Lower leg skin (tissue), 4 donors: ENCODE measurements at regions not wholly inside any gene's neighbourhood (a gene's known extent, or its start where the extent isn't known, plus 50 kb on each side); places are given as distances from the start of the nearest gene placed in this dataset.

Experiments used
- DNase-seq, 2 donors: peaks; one replicate each; pipeline ENCODE4 v3.0.0-alpha.2; 2019; ENCODE audit warnings: low spot score in 2 of 2
- H3K4me3 ChIP-seq: fragments of 200-600 bp; sonication (generic); 2 replicates; pipeline ENCODE4 v1.5.1; 2017; ENCODE audit warnings: mild to moderate bottlenecking, low read depth; ENCODE audit not compliant: poor library complexity, severe bottlenecking
- CTCF ChIP-seq, 3 donors: fragments of 450-650 bp; IDR thresholded peaks; one replicate each; pipeline ENCODE4 v1.5.1; 2016; ENCODE audit warnings: antibody characterized with exemption in 3 of 3, mild to moderate bottlenecking in 3 of 3, moderate library complexity in 2 of 3
- POLR2A ChIP-seq, 2 donors: fragments of 450-650 bp; IDR thresholded peaks; one replicate each; pipeline ENCODE4 v1.6.1; 2016 to 2017; ENCODE audit warnings: antibody characterized with exemption in 2 of 2, mild to moderate bottlenecking in 1 of 2, moderate library complexity in 1 of 2
- WGBS, 2 donors: methylation state at CpG; one replicate each; pipeline ENCODE4 v1.1.5; 2018; 5-methylcytosine and 5-hydroxymethylcytosine counted together
- intact Hi-C: fragments of 100-400 bp; cut with DNase I; formaldehyde crosslinking; loops from one replicate; pipeline ENCODE4 v1.15.0; 2023; ENCODE audit warnings: low total_unique reads

- DNase-seq = no peak
- no peak for TF ChIP-seq CTCF (IDR thresholded peaks at IDR 0.05)
- TF ChIP-seq POLR2A (IDR thresholded peaks at IDR 0.05) = no peak
- WGBS, 2 donors = 95% methylated on average over 2 of the region's 2 CpGs
- no peak overlapping the region for H3K4me3 ChIP-seq
- intact Hi-C loops = no loop called here
These were observed 498.8 kb upstream of the TNC start for GRCh38 chr9:115616666-115617239.

GRCh38 chr9:115625251-115625650 is 507.3 kb upstream of the TNC start:
- intact Hi-C loops = no loop called here
- TF ChIP-seq POLR2A (IDR thresholded peaks at IDR 0.05) = no peak
- TF ChIP-seq CTCF (IDR thresholded peaks at IDR 0.05) = no peak
- H3K4me3 ChIP-seq = no peak overlapping the region
- no peak for DNase-seq

GRCh38 chr9:115625954-115626353 is 508.0 kb upstream of the TNC start:
- H3K4me3 ChIP-seq = no peak overlapping the region
- TF ChIP-seq POLR2A (IDR thresholded peaks at IDR 0.05) = no peak
- TF ChIP-seq CTCF (IDR thresholded peaks at IDR 0.05) = no peak
- WGBS, 2 donors = 48 to 54% methylated on average over 5 of the region's 5 CpGs
- DNase-seq = no peak
- intact Hi-C loops = no loop called here

DNA sequence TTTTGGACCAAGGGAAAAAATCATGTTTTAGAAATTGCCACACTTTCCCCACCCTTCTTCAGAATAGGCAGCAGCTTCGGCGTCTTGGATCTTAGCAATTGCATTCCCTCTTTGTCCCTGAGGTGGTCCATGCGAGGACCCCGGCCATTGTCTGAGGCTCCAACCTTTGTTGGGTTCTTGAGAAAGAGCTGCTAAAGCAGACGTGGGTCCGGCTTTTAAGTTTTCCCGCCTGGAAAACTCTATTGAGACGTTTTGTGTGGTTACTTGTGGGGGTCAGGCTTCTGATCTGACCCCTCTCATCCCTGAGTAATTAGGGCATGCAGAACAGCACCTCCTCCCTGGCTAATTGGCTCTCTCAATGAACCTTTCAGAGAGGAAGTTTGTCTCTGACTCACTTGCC is 509.6 kb upstream of the TNC start:
- DNase-seq = no peak
- intact Hi-C loops = no loop called here
- no peak overlapping the region for H3K4me3 ChIP-seq
- 81 to 83% methylated on average over 8 of the region's 8 CpGs for WGBS, 2 donors
- TF ChIP-seq POLR2A (IDR thresholded peaks at IDR 0.05) (no peak), CTCF (IDR thresholded peaks at IDR 0.05) (no peak)

DNA sequence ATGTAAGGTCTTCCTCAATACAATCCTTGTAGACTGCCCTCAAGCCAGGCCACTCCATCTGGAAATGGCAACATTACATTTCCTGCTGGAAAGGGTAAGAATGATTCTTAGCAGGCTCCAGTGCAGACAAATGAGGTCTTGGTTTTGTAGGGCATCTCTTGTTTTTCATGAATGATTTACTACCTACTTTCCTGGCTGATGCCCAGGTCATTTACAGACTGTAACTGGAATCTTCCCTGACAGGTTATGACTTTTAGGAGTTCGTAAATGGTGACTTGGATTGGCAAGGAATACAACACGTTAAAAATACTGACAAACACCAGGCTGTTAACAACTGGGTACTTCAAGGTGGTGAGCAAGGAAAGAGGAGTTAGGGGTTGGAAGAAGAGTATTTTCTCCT is 510.5 kb upstream of the TNC start:
- intact Hi-C loops = no loop called here
- WGBS, 2 donors = 44 to 49% methylated on average over 2 of the region's 2 CpGs
- H3K4me3 ChIP-seq = no peak overlapping the region
- no peak for DNase-seq
- TF ChIP-seq CTCF (IDR thresholded peaks at IDR 0.05) (no peak), POLR2A (IDR thresholded peaks at IDR 0.05) (no peak)
